Suprapubic skin (tissue), 4 donors: ENCODE measurements at regions not wholly inside any gene's neighbourhood (a gene's known extent, or its start where the extent isn't known, plus 50 kb on each side); places are given as distances from the start of the nearest gene placed in this dataset.

Experiments
- DNase-seq, 2 donors: peaks; one replicate each; pipeline ENCODE4 v3.0.0-alpha.2; 2019; ENCODE audit warnings: low spot score in 2 of 2
- H3K27ac ChIP-seq: fragments of 200-600 bp; sonication (generic); one replicate; pipeline ENCODE4 v1.5.1; 2019
- H3K27me3 ChIP-seq: fragments of 200-600 bp; sonication (generic); one replicate; pipeline ENCODE4 v1.5.1; 2019
- H3K36me3 ChIP-seq: fragments of 200-600 bp; sonication (generic); one replicate; pipeline ENCODE4 v1.5.1; 2019
- H3K4me1 ChIP-seq: fragments of 200-600 bp; sonication (generic); one replicate; pipeline ENCODE4 v1.5.1; 2019
- H3K4me3 ChIP-seq: fragments of 200-600 bp; sonication (generic); one replicate; pipeline ENCODE4 v1.5.1; 2019; ENCODE audit warnings: mild to moderate bottlenecking
- H3K9me3 ChIP-seq: fragments of 200-600 bp; sonication (generic); one replicate; pipeline ENCODE4 v1.5.1; 2019
- EP300 ChIP-seq: sonication (generic); formaldehyde crosslinking; IDR thresholded peaks from one replicate; pipeline ENCODE4 v1.6.1; 2017; ENCODE audit warnings: antibody characterized with exemption
- POLR2A ChIP-seq, 2 donors: fragments of 450-650 bp; IDR thresholded peaks; one replicate each; pipeline ENCODE4 v1.6.1; 2017; ENCODE audit warnings: antibody characterized with exemption in 2 of 2, mild to moderate bottlenecking in 2 of 2, moderate library complexity in 2 of 2
- POLR2AphosphoS5 ChIP-seq, 3 donors: sonication (generic); formaldehyde crosslinking; IDR thresholded peaks; one replicate each; pipeline ENCODE4 v1.6.1; 2017; ENCODE audit warnings: antibody characterized with exemption in 3 of 3
- WGBS: methylation state at CpG from one replicate; pipeline ENCODE4 v1.1.5; 2018; 5-methylcytosine and 5-hydroxymethylcytosine counted together
- TF ChIP-seq, protein P1 (sequence below), 2 donors: fragments of 200-600 bp in 1 of 2; fragments of 450-650 bp in 1 of 2; sonication (generic) in 1 of 2; IDR thresholded peaks; one replicate each; pipeline ENCODE4 v1.5.1; 2016 to 2019; ENCODE audit warnings: antibody characterized with exemption in 2 of 2, mild to moderate bottlenecking in 1 of 2, moderate library complexity in 1 of 2

GRCh38 chr9:134272302-134273023 lies 53.8 kb upstream of the RXRA start:
- H3K4me1 ChIP-seq: peaks cover 7% of the 10 kb centered on the region
- no peak for DNase-seq
- H3K36me3 ChIP-seq: no peaks in the 10 kb centered on the region
- 74% methylated on average over 18 of the region's 21 CpGs for WGBS
- H3K27me3 ChIP-seq: peaks cover 12% of the 10 kb centered on the region
- no peaks in the 10 kb centered on the region for H3K9me3 ChIP-seq
- no peak overlapping the region for H3K4me3 ChIP-seq
- TF ChIP-seq, protein P1, sequence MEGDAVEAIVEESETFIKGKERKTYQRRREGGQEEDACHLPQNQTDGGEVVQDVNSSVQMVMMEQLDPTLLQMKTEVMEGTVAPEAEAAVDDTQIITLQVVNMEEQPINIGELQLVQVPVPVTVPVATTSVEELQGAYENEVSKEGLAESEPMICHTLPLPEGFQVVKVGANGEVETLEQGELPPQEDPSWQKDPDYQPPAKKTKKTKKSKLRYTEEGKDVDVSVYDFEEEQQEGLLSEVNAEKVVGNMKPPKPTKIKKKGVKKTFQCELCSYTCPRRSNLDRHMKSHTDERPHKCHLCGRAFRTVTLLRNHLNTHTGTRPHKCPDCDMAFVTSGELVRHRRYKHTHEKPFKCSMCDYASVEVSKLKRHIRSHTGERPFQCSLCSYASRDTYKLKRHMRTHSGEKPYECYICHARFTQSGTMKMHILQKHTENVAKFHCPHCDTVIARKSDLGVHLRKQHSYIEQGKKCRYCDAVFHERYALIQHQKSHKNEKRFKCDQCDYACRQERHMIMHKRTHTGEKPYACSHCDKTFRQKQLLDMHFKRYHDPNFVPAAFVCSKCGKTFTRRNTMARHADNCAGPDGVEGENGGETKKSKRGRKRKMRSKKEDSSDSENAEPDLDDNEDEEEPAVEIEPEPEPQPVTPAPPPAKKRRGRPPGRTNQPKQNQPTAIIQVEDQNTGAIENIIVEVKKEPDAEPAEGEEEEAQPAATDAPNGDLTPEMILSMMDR (IDR thresholded peaks at IDR 0.05): no peak
- TF ChIP-seq EP300 (no peak), POLR2A (IDR thresholded peaks at IDR 0.05) (no peak), POLR2AphosphoS5 (IDR thresholded peaks at IDR 0.05) (no peak)
- H3K27ac ChIP-seq: no peak overlapping the region

- Histone ChIP-seq H3K27ac (no peak overlapping the region), H3K4me1 (peaks cover 7% of the 10 kb centered on the region), H3K36me3 (no peaks in the 10 kb centered on the region), H3K27me3 (peaks cover 12% of the 10 kb centered on the region), H3K4me3 (no peak overlapping the region), H3K9me3 (no peaks in the 10 kb centered on the region)
- WGBS: 88% methylated on average over 5 of the region's 5 CpGs
- TF ChIP-seq, protein P1 (IDR thresholded peaks at IDR 0.05): no peak
- TF ChIP-seq POLR2AphosphoS5 (IDR thresholded peaks at IDR 0.05) (no peak), POLR2A (IDR thresholded peaks at IDR 0.05) (no peak), EP300 (no peak)
- no peak for DNase-seq
Observed at GRCh38 chr9:134273647-134274046, 52.6 kb upstream of the RXRA start.

DNA sequence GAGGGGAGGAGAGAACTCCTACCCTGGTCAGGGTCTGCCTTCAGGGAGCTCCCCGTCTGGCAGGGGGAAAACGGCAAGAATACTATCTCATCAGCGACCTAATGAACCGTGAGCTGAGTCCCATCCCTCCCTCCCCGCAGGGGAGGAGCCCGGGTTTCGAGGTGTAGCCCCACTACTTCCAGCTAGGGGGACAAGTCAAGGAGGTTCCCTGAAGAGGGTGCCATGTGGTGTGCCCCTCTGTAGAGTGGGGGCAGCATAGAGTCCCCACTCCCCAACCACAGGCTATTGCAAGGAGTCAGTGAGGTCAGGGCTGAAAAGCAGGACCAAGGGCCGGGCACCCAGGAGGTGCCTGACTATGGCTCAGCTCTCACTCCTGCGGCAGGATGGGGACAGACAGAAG lies 50.9 kb upstream of the RXRA start:
- no peak for DNase-seq
- H3K4me3 ChIP-seq: no peak overlapping the region
- WGBS: 72% methylated on average over 6 of the region's 9 CpGs
- peaks cover 7% of the 10 kb centered on the region for H3K4me1 ChIP-seq
- H3K27me3 ChIP-seq: peaks cover 12% of the 10 kb centered on the region
- no peak overlapping the region for H3K27ac ChIP-seq
- no peaks in the 10 kb centered on the region for H3K36me3 ChIP-seq
- TF ChIP-seq POLR2AphosphoS5 (IDR thresholded peaks at IDR 0.05): no peak
- TF ChIP-seq, protein P1 (IDR thresholded peaks at IDR 0.05): no peak
- TF ChIP-seq EP300: no peak
- no peak for TF ChIP-seq POLR2A (IDR thresholded peaks at IDR 0.05)
- no peaks in the 10 kb centered on the region for H3K9me3 ChIP-seq

- Histone ChIP-seq H3K27ac (no peak overlapping the region), H3K9me3 (no peaks in the 10 kb centered on the region), H3K4me3 (no peak overlapping the region), H3K36me3 (no peaks in the 10 kb centered on the region), H3K27me3 (peaks cover 12% of the 10 kb centered on the region), H3K4me1 (peaks cover 7% of the 10 kb centered on the region)
- WGBS: 68% methylated on average over 8 of the region's 13 CpGs
- DNase-seq: no peak
- TF ChIP-seq POLR2AphosphoS5 (IDR thresholded peaks at IDR 0.05) (no peak), POLR2A (IDR thresholded peaks at IDR 0.05) (no peak), EP300 (no peak)
- TF ChIP-seq, protein P1 (IDR thresholded peaks at IDR 0.05): no peak
Observed at GRCh38 chr9:134276453-134277245, 49.6 kb upstream of the RXRA start.
